Brain pericyte (primary cell): ENCODE measurements at regions not wholly inside any gene's neighbourhood (a gene's known extent, or its start where the extent isn't known, plus 50 kb on each side); places are given as distances from the start of the nearest gene placed in this dataset.

Source experiments
- DNase-seq: peaks from one replicate; pipeline ENCODE4 v3.0.0-alpha.2; 2012; ENCODE audit warnings: low read depth, low spot score

- DNase-seq, result no peak
Observed at GRCh38 chr2:191514613-191515012, 163.3 kb upstream of the NABP1 start.

GRCh38 chr2:191515551-191515950 lies 162.4 kb upstream of the NABP1 start:
- DNase-seq, result no peak

- DNase-seq, result no peak
Observed at GRCh38 chr2:191516260-191516659, 161.7 kb upstream of the NABP1 start.

GRCh38 chr2:191521608-191522208 lies 156.2 kb upstream of the NABP1 start:
- DNase-seq, result no peak

GRCh38 chr2:191522478-191523120 lies 155.3 kb upstream of the NABP1 start:
- DNase-seq, result no peak

DNA sequence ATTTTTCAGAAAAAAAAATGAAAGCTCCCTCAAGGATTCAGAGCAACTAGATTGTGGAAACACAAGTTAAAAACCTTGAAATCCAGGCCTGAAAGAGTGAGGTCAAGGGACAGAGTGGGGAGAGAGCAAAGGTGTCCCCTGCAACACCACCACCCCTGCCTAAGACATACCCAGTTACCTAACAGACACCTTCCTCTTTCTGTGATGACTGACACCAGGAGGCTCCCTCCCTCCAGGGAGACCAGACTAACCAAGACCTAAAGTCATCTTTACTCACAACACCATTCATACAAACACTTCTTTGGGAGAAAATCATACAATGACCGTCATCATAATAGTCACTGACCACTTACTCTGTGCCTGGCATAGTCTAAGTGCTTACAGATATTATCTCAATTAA lies 151.8 kb upstream of the NABP1 start:
- no peak for DNase-seq

DNA sequence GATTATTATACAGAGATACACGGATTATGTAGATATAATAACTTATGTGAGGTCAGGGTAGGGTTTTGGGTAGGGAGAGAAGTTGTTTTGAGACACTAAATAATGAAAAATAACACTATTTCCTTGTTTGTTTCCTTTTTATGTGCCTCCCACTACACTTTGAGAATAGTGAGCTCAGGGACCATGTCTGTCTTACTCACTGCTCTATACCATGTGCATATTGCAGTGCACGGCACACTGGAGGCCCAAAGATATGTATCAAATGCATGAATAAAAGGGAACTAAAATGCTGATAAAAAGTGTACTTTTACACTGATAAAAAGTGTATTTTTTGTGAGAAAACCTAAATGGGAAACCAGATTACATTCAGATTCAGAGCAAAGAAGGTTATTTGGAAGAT lies 151.4 kb upstream of the NABP1 start:
- DNase-seq, result no peak

GRCh38 chr2:191526953-191527556 lies 150.9 kb upstream of the NABP1 start:
- no peak for DNase-seq

- DNase-seq, result no peak
Observed at GRCh38 chr2:191530618-191531017, 147.3 kb upstream of the NABP1 start.

DNA sequence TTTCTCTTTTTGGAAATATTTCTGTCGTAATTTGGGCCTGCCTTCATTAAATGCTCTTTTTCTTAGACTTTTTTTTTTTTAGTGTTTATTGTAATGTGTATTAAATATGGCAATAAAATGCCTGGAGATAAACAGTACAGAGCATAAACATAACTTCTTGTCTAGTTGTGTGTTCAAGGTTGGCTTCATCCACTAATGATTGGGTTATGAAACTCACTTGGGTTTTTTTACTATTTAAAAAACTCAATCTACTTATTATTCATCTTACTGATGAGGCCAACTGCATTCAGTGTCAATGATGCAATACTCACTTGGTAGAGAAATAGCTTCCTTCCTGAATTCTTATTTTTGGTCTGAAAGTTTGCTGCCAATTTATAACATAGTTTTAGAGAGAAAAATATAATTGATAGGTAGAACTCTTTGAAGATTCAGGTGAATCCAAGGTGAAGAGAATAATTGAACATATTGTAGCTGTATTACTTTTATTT lies 144.2 kb upstream of the NABP1 start:
- no peak for DNase-seq

DNA sequence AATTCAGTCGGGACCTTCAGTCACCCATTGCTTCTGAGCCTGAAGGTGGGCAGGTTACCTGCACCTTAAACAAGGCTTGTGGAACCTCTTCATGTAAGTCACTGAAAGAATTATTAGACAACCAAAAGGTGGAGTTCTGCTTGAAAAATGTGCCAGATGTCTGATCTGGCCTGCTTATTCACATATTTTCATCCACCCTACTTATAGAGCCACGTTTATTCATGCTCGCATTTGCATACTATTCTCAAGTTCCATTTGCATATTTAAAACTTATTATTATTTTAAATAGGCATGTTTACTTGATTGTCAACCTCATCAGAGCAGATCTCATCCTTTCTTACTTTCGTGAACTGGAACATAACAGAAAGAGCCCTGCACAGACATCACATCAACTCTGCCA lies 140.0 kb upstream of the NABP1 start:
- no peak for DNase-seq

GRCh38 chr2:191538334-191538903 lies 139.5 kb upstream of the NABP1 start:
- DNase-seq, result no peak

- no peak for DNase-seq
Observed at GRCh38 chr2:191539068-191539467, 138.9 kb upstream of the NABP1 start.

DNA sequence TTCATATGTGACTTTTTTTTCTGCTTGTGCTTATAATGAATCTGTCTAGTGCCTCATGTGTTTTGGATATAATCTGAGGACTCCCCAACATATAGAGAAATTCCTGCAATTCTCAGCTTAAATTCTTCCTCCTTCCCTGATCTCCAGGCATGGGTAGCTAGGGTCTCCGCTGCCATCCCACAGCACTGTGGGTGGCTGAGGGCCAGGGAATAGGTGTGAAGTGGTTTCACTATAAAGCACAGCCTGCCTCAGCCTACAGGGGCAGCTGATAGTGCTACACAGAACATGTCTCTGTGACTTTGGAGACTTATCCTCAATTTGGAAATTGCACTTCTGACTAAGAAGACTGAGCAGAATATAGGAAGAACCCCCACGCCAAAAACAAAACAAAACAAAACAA lies 137.3 kb upstream of the NABP1 start:
- no peak for DNase-seq

DNA sequence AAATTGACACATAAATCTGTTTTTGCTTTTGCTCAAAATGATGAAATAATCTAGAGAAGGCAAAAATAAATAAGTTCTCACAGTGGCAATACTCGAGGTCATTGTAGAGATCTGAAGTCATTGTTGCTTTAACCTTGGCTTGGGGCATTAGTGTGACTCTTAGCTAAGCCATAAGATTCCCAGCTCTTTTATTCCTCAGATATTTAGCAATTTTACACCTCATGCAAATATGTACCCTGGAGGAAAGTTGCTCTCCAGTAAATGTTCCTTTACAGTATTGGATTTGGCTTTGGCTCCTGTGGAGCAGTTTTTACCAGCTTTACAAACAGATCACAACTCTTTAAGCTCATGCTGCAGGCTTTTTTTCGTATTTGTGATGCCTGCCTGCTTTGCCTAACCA lies 134.2 kb upstream of the NABP1 start:
- DNase-seq, result no peak

- DNase-seq, result no peak
Observed at GRCh38 chr2:191544461-191545062, 133.4 kb upstream of the NABP1 start.

GRCh38 chr2:191545361-191545760 lies 132.6 kb upstream of the NABP1 start:
- no peak for DNase-seq

DNA sequence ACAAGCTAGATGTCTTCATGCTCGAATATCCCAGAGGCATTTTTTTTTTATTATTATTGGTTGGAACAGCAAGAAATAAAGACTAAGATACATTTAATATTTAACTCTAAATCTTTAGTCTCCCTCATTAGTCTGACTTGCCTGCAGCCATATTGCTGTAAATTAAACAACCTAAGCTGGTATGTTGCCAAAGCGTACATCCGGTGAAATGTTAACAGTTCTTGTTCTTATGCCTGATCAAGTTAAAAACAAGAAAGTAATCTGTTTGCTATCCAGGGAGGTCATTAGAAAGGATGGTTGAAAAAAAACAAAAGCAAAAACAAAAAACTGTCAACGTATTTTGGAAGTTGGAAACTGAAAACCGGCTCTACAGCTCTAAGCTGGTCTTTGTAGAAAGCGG lies 125.9 kb upstream of the NABP1 start:
- no peak for DNase-seq

DNA sequence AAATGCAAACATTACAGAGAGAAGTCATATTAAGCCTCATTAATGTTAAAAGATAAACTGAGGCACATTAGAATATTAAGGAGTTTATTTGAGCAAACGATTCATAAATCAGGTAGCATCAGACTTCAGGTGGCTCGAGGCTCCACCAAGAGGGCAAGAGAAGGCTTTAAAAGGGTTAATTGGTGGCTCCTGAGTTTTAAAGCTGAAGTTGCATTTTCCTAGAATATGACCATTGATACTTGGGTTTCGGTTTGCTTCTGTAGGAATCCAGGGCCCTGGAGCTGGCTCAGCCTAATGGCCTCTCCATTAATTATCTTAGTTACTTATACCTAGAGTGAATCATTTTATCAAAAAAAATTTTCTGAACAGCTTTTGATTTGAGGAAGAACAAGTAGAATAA lies 123.7 kb upstream of the NABP1 start:
- no peak for DNase-seq

DNA sequence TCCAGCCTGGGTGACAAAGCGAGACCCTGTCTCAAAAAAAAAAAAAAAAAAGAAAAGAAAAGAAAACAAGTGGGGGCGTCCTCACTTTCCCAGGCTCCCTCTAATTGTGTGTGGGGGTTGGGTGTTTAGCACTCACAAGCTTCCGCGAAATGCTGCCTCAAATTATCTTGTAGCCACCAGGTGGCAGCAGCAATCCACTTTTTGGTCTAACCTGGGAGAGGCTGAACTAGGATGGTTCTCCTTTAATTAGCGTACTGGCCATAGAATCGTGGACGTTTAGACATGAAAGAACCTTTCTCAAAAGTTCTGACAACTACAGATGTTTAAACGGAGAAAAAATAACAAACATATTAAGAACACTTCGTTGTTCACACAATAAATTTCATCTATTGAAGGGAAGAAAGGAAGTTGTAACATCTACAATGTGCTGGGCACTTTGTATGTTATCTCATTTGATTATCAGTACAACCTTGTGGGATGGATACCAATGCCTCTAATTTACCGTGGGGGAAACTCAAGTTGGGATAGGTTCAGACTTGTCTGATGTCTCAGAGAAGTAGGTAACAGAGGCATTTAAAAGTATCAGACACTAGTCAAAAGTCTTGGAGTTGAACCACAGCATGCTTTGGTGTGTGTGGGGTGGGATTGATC lies 122.7 kb upstream of the NABP1 start:
- no peak for DNase-seq

GRCh38 chr2:191556463-191556862 lies 121.5 kb upstream of the NABP1 start:
- no peak for DNase-seq

GRCh38 chr2:191557841-191558240 lies 120.1 kb upstream of the NABP1 start:
- no peak for DNase-seq
